HEK293 (cell line): ENCODE measurements at regions not wholly inside any gene's neighbourhood (a gene's known extent, or its start where the extent isn't known, plus 50 kb on each side); places are given as distances from the start of the nearest gene placed in this dataset.

Source experiments
- CTCF ChIA-PET: fragments of 350-600 bp; formaldehyde crosslinking; extraction: SDS; loops from one replicate; lab custom pipeline; 2021; ENCODE audit warnings: antibody characterized with exemption; lab: Yijun Ruan, JAX
- POLR2A ChIA-PET: fragments of 300-600 bp; formaldehyde crosslinking; extraction: SDS; loops from one replicate; lab custom pipeline; 2020; ENCODE audit warnings: antibody characterized with exemption, inconsistent platforms; lab: Yijun Ruan, JAX
- H3K27ac ChIP-seq: fragments of 200-500 bp; sonication (Bioruptor generic); 2 replicates; pipeline ENCODE4 v1.5.1; 2014; ENCODE audit warnings: low read depth, low read length, control low read depth, inconsistent platforms; ENCODE audit errors: extremely low read depth
- H3K36me3 ChIP-seq, 2 experiments: fragments of 200-500 bp in 1 of 2; sonication (Bioruptor generic) in 1 of 2; 1 replicate in 1 of 2; 2 replicates in 1 of 2; pipeline ENCODE4 v1.5.1; 2014 to 2017; ENCODE audit warnings: inconsistent platforms in 2 of 2, low read length in 2 of 2; ENCODE audit not compliant: control insufficient read depth in 2 of 2, insufficient read depth in 1 of 2
- H3K4me1 ChIP-seq: fragments of 200-500 bp; sonication (Bioruptor generic); 2 replicates; pipeline ENCODE4 v1.5.1; 2014; ENCODE audit warnings: mild to moderate bottlenecking, low read length, inconsistent platforms; ENCODE audit not compliant: control insufficient read depth, insufficient read depth
- H3K4me3 ChIP-seq: 2 replicates; pipeline ENCODE4 v1.5.1; 2011; ENCODE audit warnings: low read depth, mild to moderate bottlenecking, control low read depth, low read length, moderate library complexity
- H3K9me3 ChIP-seq: fragments of 200-500 bp; sonication (Bioruptor generic); 2 replicates; pipeline ENCODE4 v1.5.1; 2014; ENCODE audit warnings: low read depth, low read length, inconsistent platforms; ENCODE audit not compliant: control insufficient read depth, insufficient read depth
- TRIM28 ChIP-seq: IDR thresholded peaks from 2 replicates; pipeline ENCODE4 v1.6.1; 2011; ENCODE audit warnings: low read length, control low read depth, borderline replicate concordance
- ZBTB48 ChIP-seq: fragments of 450-650 bp; formaldehyde crosslinking; IDR thresholded peaks from 2 replicates; pipeline ENCODE4 v1.5.1; 2016; ENCODE audit warnings: missing biosample characterization, missing genetic modification characterization
- ZNF10 ChIP-seq: fragments of 450-650 bp; formaldehyde crosslinking; IDR thresholded peaks from 2 replicates; pipeline ENCODE4 v1.5.1; 2017; ENCODE audit warnings: missing biosample characterization, missing genetic modification characterization
- ZNF140 ChIP-seq: fragments of 450-650 bp; formaldehyde crosslinking; IDR thresholded peaks from 2 replicates; pipeline ENCODE4 v1.5.1; 2016; ENCODE audit warnings: missing biosample characterization, missing genetic modification characterization
- ZNF211 ChIP-seq: fragments of 450-650 bp; formaldehyde crosslinking; IDR thresholded peaks from 2 replicates; pipeline ENCODE4 v1.5.1; 2016; ENCODE audit warnings: low read depth, missing biosample characterization, missing genetic modification characterization
- ZNF239 ChIP-seq: fragments of 450-650 bp; formaldehyde crosslinking; IDR thresholded peaks from 2 replicates; pipeline ENCODE4 v1.5.1; 2016; ENCODE audit warnings: missing biosample characterization, missing genetic modification characterization
- ZNF302 ChIP-seq: fragments of 450-650 bp; formaldehyde crosslinking; IDR thresholded peaks from 2 replicates; pipeline ENCODE4 v1.5.1; 2016; ENCODE audit warnings: missing biosample characterization, missing genetic modification characterization, low read depth
- ZNF37A ChIP-seq: fragments of 450-650 bp; IDR thresholded peaks from 2 replicates; pipeline ENCODE4 v1.5.1; 2018; ENCODE audit warnings: missing biosample characterization, missing genetic modification characterization
- ZNF560 ChIP-seq: fragments of 450-650 bp; formaldehyde crosslinking; IDR thresholded peaks from 2 replicates; pipeline ENCODE4 v1.5.1; 2017; ENCODE audit warnings: missing biosample characterization, missing genetic modification characterization, borderline replicate concordance
- ZNF624 ChIP-seq: fragments of 450-650 bp; formaldehyde crosslinking; IDR thresholded peaks from 2 replicates; pipeline ENCODE4 v1.5.1; 2017; ENCODE audit warnings: missing biosample characterization, missing genetic modification characterization
- ZNF626 ChIP-seq: fragments of 450-650 bp; sonication (Bioruptor Pico); formaldehyde crosslinking; IDR thresholded peaks from 2 replicates; pipeline ENCODE4 v1.5.1; 2018; ENCODE audit warnings: missing biosample characterization, missing genetic modification characterization, inconsistent platforms
- ZNF747 ChIP-seq: fragments of 450-650 bp; formaldehyde crosslinking; IDR thresholded peaks from 2 replicates; pipeline ENCODE4 v1.5.1; 2016; ENCODE audit warnings: missing biosample characterization, missing genetic modification characterization
- ZNF776 ChIP-seq: fragments of 450-650 bp; formaldehyde crosslinking; IDR thresholded peaks from 2 replicates; pipeline ENCODE4 v1.5.0; 2017; ENCODE audit warnings: missing biosample characterization, missing genetic modification characterization, borderline replicate concordance
- ZNF791 ChIP-seq: fragments of 450-650 bp; formaldehyde crosslinking; IDR thresholded peaks from 2 replicates; pipeline ENCODE4 v1.5.1; 2016; ENCODE audit warnings: missing biosample characterization, missing genetic modification characterization
- ZNF843 ChIP-seq: fragments of 450-650 bp; formaldehyde crosslinking; IDR thresholded peaks from 2 replicates; pipeline ENCODE4 v1.5.1; 2016; ENCODE audit warnings: missing biosample characterization, missing genetic modification characterization
- ZSCAN23 ChIP-seq: fragments of 450-650 bp; formaldehyde crosslinking; IDR thresholded peaks from 2 replicates; pipeline ENCODE4 v1.5.1; 2016; ENCODE audit warnings: missing biosample characterization, missing genetic modification characterization
- ZXDB ChIP-seq: fragments of 450-650 bp; formaldehyde crosslinking; IDR thresholded peaks from 2 replicates; pipeline ENCODE4 v1.5.1; 2016; ENCODE audit warnings: missing biosample characterization, missing genetic modification characterization
- TF ChIP-seq, protein P1 (sequence below): fragments of 450-650 bp; formaldehyde crosslinking; IDR thresholded peaks from 2 replicates; pipeline ENCODE4 v1.5.1; 2017; ENCODE audit warnings: missing biosample characterization, missing genetic modification characterization
- TF ChIP-seq, protein P2 (sequence below): fragments of 450-650 bp; formaldehyde crosslinking; IDR thresholded peaks from 2 replicates; pipeline ENCODE4 v1.5.1; 2017; ENCODE audit warnings: missing biosample characterization, mild to moderate bottlenecking, missing genetic modification characterization, moderate library complexity

- CTCF ChIA-PET, result no interaction called here
- no peaks in the 10 kb centered on the region for H3K36me3 ChIP-seq
- H3K27ac ChIP-seq, result no peak overlapping the region
- H3K4me3 ChIP-seq, result no peak overlapping the region
- no peaks in the 10 kb centered on the region for H3K9me3 ChIP-seq
- H3K4me1 ChIP-seq, result no peaks in the 10 kb centered on the region
- POLR2A ChIA-PET, result no interaction called here
- TF ChIP-seq ZNF843 (tag by site-specific recombination) (no peak), ZNF10 (tag by site-specific recombination) (no peak), ZXDB (tag by site-specific recombination) (no peak), ZNF211 (tag by site-specific recombination) (no peak), ZSCAN23 (tag by site-specific recombination) (no peak), ZNF747 (no peak), ZNF140 (tag by site-specific recombination) (no peak)
These were observed 126.9 kb downstream of the IPMK start for GRCh38 chr10:58140691-58141347.

DNA sequence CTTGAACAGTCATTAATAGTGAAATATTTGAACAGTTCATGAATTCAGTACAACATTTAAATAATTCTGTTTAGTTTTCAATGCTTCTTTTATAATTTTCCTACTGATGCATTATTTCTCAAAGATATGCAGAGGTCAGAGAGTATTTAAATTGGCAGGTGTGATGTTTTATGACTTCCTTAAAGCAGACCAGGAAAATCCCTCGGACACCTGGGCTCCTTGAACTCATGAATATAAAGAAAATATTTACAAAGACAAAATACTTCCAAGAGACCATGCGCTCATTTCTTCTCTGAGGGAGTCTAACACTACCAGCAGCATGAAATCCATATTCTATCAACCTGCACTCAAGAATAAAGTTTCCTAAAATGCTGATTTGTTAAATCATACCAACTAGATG is 127.6 kb downstream of the IPMK start:
- ChIA-PET CTCF (no interaction called here), POLR2A (no interaction called here)
- Histone ChIP-seq H3K4me3 (no peak overlapping the region), H3K36me3 (no peaks in the 10 kb centered on the region), H3K4me1 (no peaks in the 10 kb centered on the region), H3K9me3 (no peaks in the 10 kb centered on the region), H3K27ac (no peak overlapping the region)
- TF ChIP-seq, protein P1, sequence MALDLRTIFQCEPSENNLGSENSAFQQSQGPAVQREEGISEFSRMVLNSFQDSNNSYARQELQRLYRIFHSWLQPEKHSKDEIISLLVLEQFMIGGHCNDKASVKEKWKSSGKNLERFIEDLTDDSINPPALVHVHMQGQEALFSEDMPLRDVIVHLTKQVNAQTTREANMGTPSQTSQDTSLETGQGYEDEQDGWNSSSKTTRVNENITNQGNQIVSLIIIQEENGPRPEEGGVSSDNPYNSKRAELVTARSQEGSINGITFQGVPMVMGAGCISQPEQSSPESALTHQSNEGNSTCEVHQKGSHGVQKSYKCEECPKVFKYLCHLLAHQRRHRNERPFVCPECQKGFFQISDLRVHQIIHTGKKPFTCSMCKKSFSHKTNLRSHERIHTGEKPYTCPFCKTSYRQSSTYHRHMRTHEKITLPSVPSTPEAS (tag by site-specific recombination), result no peak
- TF ChIP-seq ZNF211 (tag by site-specific recombination) (no peak), ZNF776 (tag by site-specific recombination) (no peak)

GRCh38 chr10:58137813-58138212 is 129.9 kb downstream of the IPMK start:
- POLR2A ChIA-PET, result no interaction called here
- CTCF ChIA-PET, result interaction anchor here (0.6 to 1.0 kb wide), 3 partner anchors 11 to 33 kb away, joined by 3 to 4 read pairs (median 3); no protein-coding TSS in a partner anchor
- Histone ChIP-seq H3K9me3 (no peaks in the 10 kb centered on the region), H3K27ac (no peak overlapping the region)
- peak; percentile 34; the same call in 1 of the 2 replicates for TF ChIP-seq ZBTB48 (tag by site-specific recombination)
- no peak for TF ChIP-seq ZNF624
- TF ChIP-seq, all 188 proteins: peak for 1
- H3K4me1 ChIP-seq, result no peaks in the 10 kb centered on the region
- H3K4me3 ChIP-seq, result no peak overlapping the region
- no peaks in the 10 kb centered on the region for H3K36me3 ChIP-seq

- Histone ChIP-seq H3K4me1 (no peaks in the 10 kb centered on the region), H3K36me3 (no peaks in the 10 kb centered on the region), H3K27ac (no peak overlapping the region)
- TF ChIP-seq ZNF560 (tag by site-specific recombination) (no peak), ZNF302 (no peak), TRIM28 (no peak), ZNF239 (tag by site-specific recombination) (no peak), ZNF791 (no peak), ZNF37A (tag by site-specific recombination) (no peak), ZNF626 (tag by site-specific recombination) (no peak)
- TF ChIP-seq, protein P2, sequence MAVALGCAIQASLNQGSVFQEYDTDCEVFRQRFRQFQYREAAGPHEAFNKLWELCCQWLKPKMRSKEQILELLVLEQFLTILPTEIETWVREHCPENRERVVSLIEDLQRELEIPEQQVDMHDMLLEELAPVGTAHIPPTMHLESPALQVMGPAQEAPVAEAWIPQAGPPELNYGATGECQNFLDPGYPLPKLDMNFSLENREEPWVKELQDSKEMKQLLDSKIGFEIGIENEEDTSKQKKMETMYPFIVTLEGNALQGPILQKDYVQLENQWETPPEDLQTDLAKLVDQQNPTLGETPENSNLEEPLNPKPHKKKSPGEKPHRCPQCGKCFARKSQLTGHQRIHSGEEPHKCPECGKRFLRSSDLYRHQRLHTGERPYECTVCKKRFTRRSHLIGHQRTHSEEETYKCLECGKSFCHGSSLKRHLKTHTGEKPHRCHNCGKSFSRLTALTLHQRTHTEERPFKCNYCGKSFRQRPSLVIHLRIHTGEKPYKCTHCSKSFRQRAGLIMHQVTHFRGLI (tag by site-specific recombination), result no peak
- TF ChIP-seq, all 188 proteins: peak for 0
- no peak overlapping the region for H3K4me3 ChIP-seq
- ChIA-PET POLR2A (no interaction called here), CTCF (no interaction called here)
- H3K9me3 ChIP-seq, result no peaks in the 10 kb centered on the region
These were observed 152.3 kb downstream of the IPMK start for GRCh38 chr10:58115218-58116050.
